ENCODE measurements at regions not wholly inside any gene's neighbourhood (a gene's known extent, or its start where the extent isn't known, plus 50 kb on each side); places are given as distances from the start of the nearest gene placed in this dataset.

- Histone ChIP-seq H3K4me2 (replicated peaks; ENCODE audit: low read depth, low read length, poor library complexity, severe bottlenecking) (no peak overlapping the region), H3K36me3 (replicated peaks in 1 of 2; ENCODE audit: control extremely low read depth in 1 of 2, control insufficient read depth in 1 of 2, extremely low read depth in 1 of 2, insufficient read depth in 2 of 2, low read length in 1 of 2) (no peaks in the 10 kb centered on the region), H3K9ac (ENCODE audit: low read length) (no peak overlapping the region), H3K4me1 (ENCODE audit: control insufficient read depth in 2 of 2, insufficient read depth in 2 of 2, low read length in 2 of 2) (no peaks in the 10 kb centered on the region), H3K79me2 (ENCODE audit: control insufficient read depth, insufficient read depth, low read length) (no peaks in the 10 kb centered on the region), H4K20me1 (ENCODE audit: control insufficient read depth, insufficient read depth, low read length, poor library complexity, severe bottlenecking) (no peaks in the 10 kb centered on the region), H3K27ac (ENCODE audit: low read length in 2 of 2) (no peak overlapping the region), H3K4me3 (ENCODE audit: control extremely low read depth in 1 of 5, extremely low read depth in 1 of 5, insufficient read depth in 1 of 5, low read depth in 2 of 5, low read length in 4 of 5) (no peak overlapping the region), H2AFZ (ENCODE audit: insufficient read depth, low read depth, low read length, poor library complexity, severe bottlenecking) (no peak overlapping the region), H3K27me3 (replicated peaks in 1 of 4; ENCODE audit: control extremely low read depth in 1 of 4, control insufficient read depth in 3 of 4, insufficient read depth in 4 of 4, low read length in 3 of 4) (no peaks in the 10 kb centered on the region), H3K9me3 (ENCODE audit: control extremely low read depth in 1 of 3, control insufficient read depth in 2 of 3, insufficient read depth in 1 of 3, low read length in 2 of 3) (no peaks in the 10 kb centered on the region)
- Mint-ChIP-seq H3K4me1 (no peaks in the 10 kb centered on the region), H3K27ac (no peak overlapping the region), H3K27me3 (peaks cover 6% of the 10 kb centered on the region), H3K9me3 (ENCODE audit: insufficient read depth) (no peaks in the 10 kb centered on the region), H3K4me3 (no peak overlapping the region)
- ChIA-PET POLR2A (no interaction called here), CTCF (no interaction called here)
- ATAC-seq (ENCODE audit: low read depth) (no peak), DNase-seq (no peak)
- TF ChIP-seq EZH2 (IDR thresholded peaks at IDR 0.05; ENCODE audit: borderline replicate concordance, insufficient read depth, low read depth, low read length, poor library complexity, severe bottlenecking): no peak
- no peak for TF ChIP-seq CTCF (IDR thresholded peaks at IDR 0.05)
- intact Hi-C loops (cut with micrococcal nuclease): no loop called here
- WGBS (ENCODE audit: insufficient coverage): no CpG with 5 or more reads among the region's 2 CpGs
These were observed 380.6 kb downstream of the ARL4A start for GRCh38 chr7:13068032-13068431.

- Histone ChIP-seq H3K79me2 (ENCODE audit: control insufficient read depth, insufficient read depth, low read length) (no peaks in the 10 kb centered on the region), H3K4me3 (ENCODE audit: control extremely low read depth in 1 of 5, extremely low read depth in 1 of 5, insufficient read depth in 1 of 5, low read depth in 2 of 5, low read length in 4 of 5) (no peak overlapping the region), H3K9ac (ENCODE audit: low read length) (no peak overlapping the region), H3K27ac (ENCODE audit: low read length in 2 of 2) (no peak overlapping the region), H3K27me3 (replicated peaks in 1 of 4; ENCODE audit: control extremely low read depth in 1 of 4, control insufficient read depth in 3 of 4, insufficient read depth in 4 of 4, low read length in 3 of 4) (no peaks in the 10 kb centered on the region), H3K4me2 (replicated peaks; ENCODE audit: low read depth, low read length, poor library complexity, severe bottlenecking) (no peak overlapping the region), H3K4me1 (ENCODE audit: control insufficient read depth in 2 of 2, insufficient read depth in 2 of 2, low read length in 2 of 2) (no peaks in the 10 kb centered on the region), H4K20me1 (ENCODE audit: control insufficient read depth, insufficient read depth, low read length, poor library complexity, severe bottlenecking) (no peaks in the 10 kb centered on the region), H3K9me3 (ENCODE audit: control extremely low read depth in 1 of 3, control insufficient read depth in 2 of 3, insufficient read depth in 1 of 3, low read length in 2 of 3) (no peaks in the 10 kb centered on the region), H3K36me3 (replicated peaks in 1 of 2; ENCODE audit: control extremely low read depth in 1 of 2, control insufficient read depth in 1 of 2, extremely low read depth in 1 of 2, insufficient read depth in 2 of 2, low read length in 1 of 2) (no peaks in the 10 kb centered on the region), H2AFZ (ENCODE audit: insufficient read depth, low read depth, low read length, poor library complexity, severe bottlenecking) (no peak overlapping the region)
- Mint-ChIP-seq H3K4me3 (no peak overlapping the region), H3K27ac (no peak overlapping the region), H3K27me3 (peaks cover 3% of the 10 kb centered on the region), H3K9me3 (ENCODE audit: insufficient read depth) (no peaks in the 10 kb centered on the region), H3K4me1 (no peaks in the 10 kb centered on the region)
- no peak for ATAC-seq (ENCODE audit: low read depth)
- ChIA-PET CTCF (no interaction called here), POLR2A (no interaction called here)
- TF ChIP-seq CTCF (IDR thresholded peaks at IDR 0.05) (no peak), EZH2 (IDR thresholded peaks at IDR 0.05; ENCODE audit: borderline replicate concordance, insufficient read depth, low read depth, low read length, poor library complexity, severe bottlenecking) (no peak)
- DNase-seq: no peak
- 100% methylated on average over 1 of the region's 1 CpG for WGBS (ENCODE audit: insufficient coverage)
- intact Hi-C loops (cut with micrococcal nuclease): no loop called here
These were observed 382.4 kb downstream of the ARL4A start for GRCh38 chr7:13069841-13070240.
